Inflammatory macrophage (primary cell): ENCODE measurements at regions not wholly inside any gene's neighbourhood (a gene's known extent, or its start where the extent isn't known, plus 50 kb on each side); places are given as distances from the start of the nearest gene placed in this dataset.
"Not testable (repeated sequence)": the region's sequence is repeated elsewhere in the genome, so short reads cannot be mapped to it uniquely, and the experiment has no call there.

Source experiments
- DNase-seq, 2 donors: peaks; one replicate each; pipeline ENCODE4 v3.0.0-alpha.2; 2020 to 2022

GRCh38 chr18:6537475-6537874 is 122.8 kb upstream of the L3MBTL4 start:
- DNase-seq: no peak

- not testable (repeated sequence) for DNase-seq
These were observed 126.5 kb upstream of the L3MBTL4 start for GRCh38 chr18:6541131-6541679.

GRCh38 chr18:6542296-6542695 is 127.6 kb upstream of the L3MBTL4 start:
- no peak for DNase-seq

GRCh38 chr18:6543330-6543908 is 128.7 kb upstream of the L3MBTL4 start:
- DNase-seq: no peak

- no peak for DNase-seq
These were observed 131.5 kb upstream of the L3MBTL4 start for GRCh38 chr18:6546229-6546628.

GRCh38 chr18:6547476-6547875 is 132.8 kb upstream of the L3MBTL4 start:
- DNase-seq: no peak

GRCh38 chr18:6553234-6553900 is 138.7 kb upstream of the L3MBTL4 start:
- no peak for DNase-seq

GRCh38 chr18:6557057-6557769 is 142.5 kb upstream of the L3MBTL4 start:
- no peak for DNase-seq

GRCh38 chr18:6557770-6558248 is 143.1 kb upstream of the L3MBTL4 start:
- DNase-seq: no peak

GRCh38 chr18:6558446-6559156 is 143.9 kb upstream of the L3MBTL4 start:
- DNase-seq: no peak

GRCh38 chr18:6559296-6559695 is 144.6 kb upstream of the L3MBTL4 start:
- DNase-seq: no peak

GRCh38 chr18:6561016-6561415 is 146.3 kb upstream of the L3MBTL4 start:
- DNase-seq: no peak

GRCh38 chr18:6561420-6561861 is 146.7 kb upstream of the L3MBTL4 start:
- DNase-seq: no peak

GRCh38 chr18:6561862-6562291 is 147.2 kb upstream of the L3MBTL4 start:
- DNase-seq: no peak

GRCh38 chr18:6563896-6564295 is 149.2 kb upstream of the L3MBTL4 start:
- DNase-seq: no peak

- DNase-seq: no peak
These were observed 150.5 kb upstream of the L3MBTL4 start for GRCh38 chr18:6564950-6565814.

GRCh38 chr18:6565815-6566081 is 151.0 kb upstream of the L3MBTL4 start:
- DNase-seq: no peak

- DNase-seq: no peak
These were observed 151.7 kb upstream of the L3MBTL4 start for GRCh38 chr18:6566338-6566911.

- DNase-seq: no peak
These were observed 155.1 kb upstream of the L3MBTL4 start for GRCh38 chr18:6569813-6570212.

GRCh38 chr18:6570581-6571238 is 156.0 kb upstream of the L3MBTL4 start:
- DNase-seq: no peak

- no peak for DNase-seq
These were observed 156.5 kb upstream of the L3MBTL4 start for GRCh38 chr18:6571239-6571602.
